A549 (cell line): ENCODE measurements at regions not wholly inside any gene's neighbourhood (a gene's known extent, or its start where the extent isn't known, plus 50 kb on each side); places are given as distances from the start of the nearest gene placed in this dataset.

Experiments used
- ATAC-seq, 2 experiments: fragments of 200-7000 bp in 1 of 2; fragments of >200 bp in 1 of 2; cut with Nextera tagmentation in 1 of 2; cut with Tn5 transposase in 1 of 2; 3 replicates each; pipeline versions ENCODE4 v1.8.0 to v1.9.1; 2018 to 2020; ENCODE audit warnings: mild to moderate bottlenecking in 1 of 2, moderate library complexity in 1 of 2
- CTCF ChIA-PET: fragments of 300-600 bp; sonication (Branson Sonifier 250); formaldehyde crosslinking; extraction: SDS; loops from one replicate; lab custom pipeline; 2021; ENCODE audit warnings: antibody characterized with exemption, inconsistent platforms; lab: Yijun Ruan, JAX
- POLR2A ChIA-PET: fragments of 350-600 bp; formaldehyde crosslinking; extraction: SDS; loops from one replicate; lab custom pipeline; 2021; ENCODE audit warnings: antibody characterized with exemption, inconsistent platforms; lab: Yijun Ruan, JAX
- DNase-seq, 2 experiments: peaks; one replicate each; pipeline versions ENCODE4 v3.0.0 to v3.0.0-alpha.2; 2011 to 2016; ENCODE audit warnings: low read depth in 1 of 2, low spot score in 1 of 2
- FAIRE-seq: peaks from 2 replicates; lab custom pipeline; 2011; peaks lifted over from hg19 to GRCh38; lab: Jason Lieb, UNC
- H3K27ac ChIP-seq, 2 experiments: fragments of >200 bp; sonication (Bioruptor Twin); formaldehyde crosslinking; 3 replicates each; pipeline ENCODE4 v1.5.1; 2016 to 2017
- H3K4me1 ChIP-seq: fragments of >200 bp; sonication (Bioruptor Twin); formaldehyde crosslinking; 3 replicates; pipeline ENCODE4 v1.6.1; 2016
- H3K4me2 ChIP-seq: fragments of >200 bp; sonication (Bioruptor Twin); formaldehyde crosslinking; 3 replicates; pipeline ENCODE4 v1.6.1; 2016
- H3K4me3 ChIP-seq: fragments of >200 bp; sonication (Bioruptor Twin); formaldehyde crosslinking; 3 replicates; pipeline ENCODE4 v1.5.1; 2016
- H3K9me3 ChIP-seq: fragments of >200 bp; sonication (Bioruptor Twin); formaldehyde crosslinking; 3 replicates; pipeline ENCODE4 v1.6.1; 2016
- BHLHE40 ChIP-seq: IDR thresholded peaks from 2 replicates; pipeline ENCODE4 v1.6.1; 2012; ENCODE audit warnings: low read depth, low read length, inconsistent platforms
- CBX2 ChIP-seq: fragments of 200-600 bp; sonication (generic); IDR thresholded peaks from 2 replicates; pipeline ENCODE4 v1.6.1; 2016; ENCODE audit warnings: low read depth, mild to moderate bottlenecking, borderline replicate concordance
- CHD4 ChIP-seq: fragments of 200-600 bp; sonication (generic); IDR thresholded peaks from 2 replicates; pipeline ENCODE4 v1.6.1; 2016; ENCODE audit warnings: antibody characterized with exemption, mild to moderate bottlenecking, borderline replicate concordance
- FOSB ChIP-seq: fragments of 250-450 bp; sonication (Bioruptor Pico); IDR thresholded peaks from 2 replicates; pipeline ENCODE4 v1.5.0; 2020; ENCODE audit warnings: mild to moderate bottlenecking, moderate library complexity
- FOSL2 ChIP-seq, 2 experiments: fragments of 450-650 bp in 1 of 2; fragments of >200 bp in 1 of 2; sonication (Bioruptor Twin) in 1 of 2; formaldehyde crosslinking; IDR thresholded peaks; 2 replicates each; pipeline versions ENCODE4 v1.5.0 to v1.6.1; 2016 to 2020; ENCODE audit warnings: mild to moderate bottlenecking in 1 of 2, moderate library complexity in 1 of 2
- FOXS1 ChIP-seq: fragments of 250-450 bp; sonication (Bioruptor Pico); IDR thresholded peaks from 2 replicates; pipeline ENCODE4 v1.5.0; 2020; ENCODE audit warnings: mild to moderate bottlenecking, moderate library complexity
- GATA3 ChIP-seq: IDR thresholded peaks from 2 replicates; pipeline ENCODE4 v1.6.1; 2012; ENCODE audit warnings: borderline replicate concordance
- HEYL ChIP-seq: fragments of 250-450 bp; sonication (Bioruptor Pico); IDR thresholded peaks from 2 replicates; pipeline ENCODE4 v1.8.0; 2021; ENCODE audit warnings: mild to moderate bottlenecking, moderate library complexity
- HOXA7 ChIP-seq: fragments of 250-450 bp; sonication (Bioruptor Pico); IDR thresholded peaks from 2 replicates; pipeline ENCODE4 v1.5.0; 2020; ENCODE audit warnings: mild to moderate bottlenecking, moderate library complexity
- JUN ChIP-seq, 2 experiments: fragments of >200 bp; sonication (Bioruptor Twin); formaldehyde crosslinking; IDR thresholded peaks; 2 replicates in 1 of 2; 3 replicates in 1 of 2; pipeline ENCODE4 v1.6.1; 2016 to 2017
- MAFK ChIP-seq: fragments of 450-650 bp; IDR thresholded peaks from 2 replicates; pipeline ENCODE4 v1.6.1; 2014; ENCODE audit not compliant: partially characterized antibody
- NR3C1 ChIP-seq: fragments of >200 bp; sonication (Bioruptor Twin); formaldehyde crosslinking; IDR thresholded peaks from 3 replicates; pipeline ENCODE4 v1.6.1; 2017
- POLR2AphosphoS2 ChIP-seq: conservative IDR thresholded peaks from 2 replicates; pipeline ENCODE4 v1.6.1; 2012; ENCODE audit warnings: low read length, improper control_type of control experiment, inconsistent platforms
- RAD21 ChIP-seq, 2 experiments: fragments of >200 bp in 1 of 2; sonication (Bioruptor Twin) in 1 of 2; formaldehyde crosslinking in 1 of 2; IDR thresholded peaks in 1 of 2; conservative IDR thresholded peaks in 1 of 2; 2 replicates in 1 of 2; 3 replicates in 1 of 2; pipeline ENCODE4 v1.6.1; 2012 to 2018; ENCODE audit warnings: inconsistent platforms in 1 of 2
- RARB ChIP-seq: fragments of 250-450 bp; sonication (Bioruptor Pico); IDR thresholded peaks from 2 replicates; pipeline ENCODE4 v1.8.0; 2021; ENCODE audit warnings: mild to moderate bottlenecking, moderate library complexity
- RCOR1 ChIP-seq: fragments of 150-350 bp; IDR thresholded peaks from 2 replicates; pipeline ENCODE4 v1.6.1; 2014; ENCODE audit warnings: antibody characterized with exemption, low read length, low read depth
- REST ChIP-seq: fragments of 200-600 bp; sonication (generic); IDR thresholded peaks from 2 replicates; pipeline ENCODE4 v1.6.1; 2016; ENCODE audit warnings: antibody characterized with exemption, mild to moderate bottlenecking, moderate library complexity
- RFX5 ChIP-seq: fragments of 450-650 bp; IDR thresholded peaks from 2 replicates; pipeline ENCODE4 v1.7.1; 2014; ENCODE audit warnings: antibody characterized with exemption, mild to moderate bottlenecking, moderate library complexity
- SMC3 ChIP-seq: fragments of >200 bp; sonication (Bioruptor Twin); formaldehyde crosslinking; IDR thresholded peaks from 3 replicates; pipeline ENCODE4 v1.6.1; 2018; ENCODE audit warnings: inconsistent platforms
- WGBS: methylation state at CpG from one replicate; pipeline ENCODE4 v1.1.6; 2017; ENCODE audit errors: missing lambda C conversion rate; 5-methylcytosine and 5-hydroxymethylcytosine counted together
- TF ChIP-seq, protein P1 (sequence below): fragments of 250-450 bp; sonication (Bioruptor Pico); IDR thresholded peaks from 2 replicates; pipeline ENCODE4 v1.5.0; 2020; ENCODE audit warnings: low read depth, mild to moderate bottlenecking, moderate library complexity

- TF ChIP-seq RAD21 (conservative IDR thresholded peaks at IDR 0.05 in 1 of 2, IDR thresholded peaks at IDR 0.05 in 1 of 2) (0 out of 5 replicates have a peak, but pooled peaks of 1 of the 2 experiments have one; percentile 17), CBX2 (no peak), GATA3 (no peak), JUN (IDR thresholded peaks at IDR 0.05) (no peak), CHD4 (no peak), SMC3 (no peak), NR3C1 (no peak), MAFK (peak; percentile 79), RCOR1 (no peak), HEYL (CRISPR knock-in tag) (no peak), HOXA7 (CRISPR knock-in tag) (no peak)
- TF ChIP-seq, protein P1, sequence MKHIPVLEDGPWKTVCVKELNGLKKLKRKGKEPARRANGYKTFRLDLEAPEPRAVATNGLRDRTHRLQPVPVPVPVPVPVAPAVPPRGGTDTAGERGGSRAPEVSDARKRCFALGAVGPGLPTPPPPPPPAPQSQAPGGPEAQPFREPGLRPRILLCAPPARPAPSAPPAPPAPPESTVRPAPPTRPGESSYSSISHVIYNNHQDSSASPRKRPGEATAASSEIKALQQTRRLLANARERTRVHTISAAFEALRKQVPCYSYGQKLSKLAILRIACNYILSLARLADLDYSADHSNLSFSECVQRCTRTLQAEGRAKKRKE (CRISPR knock-in tag): no peak
Measured at GRCh38 chr1:233543338-233544255, 70.3 kb upstream of the KCNK1 start (continued).

DNA sequence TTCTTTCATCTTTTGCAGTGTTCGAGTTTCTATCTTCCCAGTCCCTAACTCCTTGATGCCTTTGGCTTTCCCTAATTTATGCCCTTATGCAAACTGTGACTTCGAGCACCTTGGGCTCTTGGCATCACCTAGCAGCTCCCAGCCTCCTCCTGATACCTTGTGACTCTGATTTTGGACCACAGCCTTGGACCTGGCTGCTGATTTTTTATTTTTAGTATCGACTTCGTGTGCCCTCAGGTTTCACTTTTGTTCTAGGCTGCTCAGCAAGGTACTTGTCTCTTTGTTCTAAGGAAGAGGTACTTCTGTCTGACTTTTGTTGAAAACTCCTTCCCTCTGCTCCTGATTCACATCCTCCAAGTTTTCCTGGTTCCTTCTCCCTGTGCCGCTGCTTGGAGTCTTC, 69.6 kb upstream of the KCNK1 start:
- CTCF ChIA-PET: no interaction called here
- Histone ChIP-seq H3K4me1 (peaks cover 17% of the 10 kb centered on the region), H3K4me3 (no peak overlapping the region), H3K4me2 (peak overlapping the region; percentile 58), H3K9me3 (no peaks in the 10 kb centered on the region), H3K27ac (peak overlapping the region; percentile 29 to 58; a peak in 3 of 6 replicates)
- TF ChIP-seq REST: no peak
- TF ChIP-seq JUN (IDR thresholded peaks at IDR 0.05): no peak
- no peak for TF ChIP-seq CBX2
- no peak for TF ChIP-seq SMC3
- TF ChIP-seq RARB (CRISPR knock-in tag): no peak
- no peak for TF ChIP-seq NR3C1
- no peak for TF ChIP-seq FOSB (CRISPR knock-in tag)
- TF ChIP-seq POLR2AphosphoS2: no peak
- TF ChIP-seq FOSL2 (IDR thresholded peaks at IDR 0.05): no peak
- TF ChIP-seq FOSL2 (CRISPR knock-in tag; IDR thresholded peaks at IDR 0.05): no peak
- FAIRE-seq: no peak
- DNase-seq: no peak
- ATAC-seq: no peak
- 47% methylated on average over 5 of the region's 5 CpGs for WGBS
- POLR2A ChIA-PET: no interaction called here

GRCh38 chr1:233547726-233548125, 66.2 kb upstream of the KCNK1 start:
- Histone ChIP-seq H3K4me3 (no peak overlapping the region), H3K27ac (no peak overlapping the region), H3K4me2 (no peak overlapping the region), H3K4me1 (peaks cover 16% of the 10 kb centered on the region), H3K9me3 (no peaks in the 10 kb centered on the region)
- DNase-seq: no peak
- 34% methylated on average over 1 of the region's 1 CpG for WGBS
- no peak for ATAC-seq
- FAIRE-seq: no peak
- POLR2A ChIA-PET: no interaction called here
- CTCF ChIA-PET: interaction anchor here (1.1 kb wide), 1 partner anchor 183 kb away, joined by 3 read pairs; no protein-coding TSS in a partner anchor
- TF ChIP-seq FOXS1: no peak
- no peak for TF ChIP-seq BHLHE40
- no peak for TF ChIP-seq RFX5
- no peak for TF ChIP-seq SMC3
